ENCODE measurements at regions not wholly inside any gene's neighbourhood (a gene's known extent, or its start where the extent isn't known, plus 50 kb on each side); places are given as distances from the start of the nearest gene placed in this dataset.

GRCh38 chr5:144076521-144077083 lies 93.9 kb downstream of the YIPF5 start:
- ATAC-seq: no peak

GRCh38 chr5:144083185-144083584 lies 87.3 kb downstream of the YIPF5 start:
- ATAC-seq: no peak

DNA sequence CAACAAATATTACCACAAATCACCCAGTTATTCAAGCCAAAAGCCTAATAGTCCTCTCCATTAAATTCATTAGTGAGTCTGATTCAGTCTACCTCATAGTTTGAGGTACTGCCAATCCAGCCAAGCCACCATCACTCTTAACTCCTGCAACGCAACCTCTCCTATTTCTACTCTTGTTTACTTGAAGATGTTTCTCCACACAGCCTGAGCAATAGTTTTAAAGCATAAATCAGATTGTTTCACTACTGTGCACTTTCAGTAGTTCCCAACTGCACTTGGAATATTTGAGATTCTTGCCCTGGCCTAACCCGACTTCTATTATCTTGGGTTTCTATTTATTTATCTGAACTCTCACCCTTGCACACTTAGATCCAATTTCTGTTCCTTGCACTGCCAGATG lies 85.5 kb downstream of the YIPF5 start:
- ATAC-seq: no peak

DNA sequence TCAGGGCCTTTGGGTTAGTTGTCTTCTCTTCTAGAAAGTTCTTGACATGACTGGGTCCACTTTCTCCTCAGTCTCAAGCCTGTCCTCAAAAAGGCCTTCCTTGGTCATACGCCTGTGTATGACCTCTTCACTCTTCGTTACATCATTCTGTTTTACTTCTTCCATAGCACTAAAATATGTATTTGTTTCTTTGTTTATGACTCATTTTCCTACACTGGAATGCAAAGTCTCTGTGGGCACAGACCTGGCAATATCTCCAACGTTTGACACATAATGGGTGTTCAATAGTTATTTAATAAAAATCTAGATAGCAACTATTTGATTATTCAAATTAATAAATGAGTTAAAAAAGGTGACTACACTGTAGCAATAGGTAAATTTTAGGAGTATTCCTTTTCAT lies 85.1 kb downstream of the YIPF5 start:
- no peak for ATAC-seq

GRCh38 chr5:144086295-144086694 lies 84.2 kb downstream of the YIPF5 start:
- no peak for ATAC-seq

- ATAC-seq: no peak
These were observed 82.9 kb downstream of the YIPF5 start for GRCh38 chr5:144087576-144087975.

GRCh38 chr5:144088206-144089064 lies 82.0 kb downstream of the YIPF5 start:
- no peak for ATAC-seq

DNA sequence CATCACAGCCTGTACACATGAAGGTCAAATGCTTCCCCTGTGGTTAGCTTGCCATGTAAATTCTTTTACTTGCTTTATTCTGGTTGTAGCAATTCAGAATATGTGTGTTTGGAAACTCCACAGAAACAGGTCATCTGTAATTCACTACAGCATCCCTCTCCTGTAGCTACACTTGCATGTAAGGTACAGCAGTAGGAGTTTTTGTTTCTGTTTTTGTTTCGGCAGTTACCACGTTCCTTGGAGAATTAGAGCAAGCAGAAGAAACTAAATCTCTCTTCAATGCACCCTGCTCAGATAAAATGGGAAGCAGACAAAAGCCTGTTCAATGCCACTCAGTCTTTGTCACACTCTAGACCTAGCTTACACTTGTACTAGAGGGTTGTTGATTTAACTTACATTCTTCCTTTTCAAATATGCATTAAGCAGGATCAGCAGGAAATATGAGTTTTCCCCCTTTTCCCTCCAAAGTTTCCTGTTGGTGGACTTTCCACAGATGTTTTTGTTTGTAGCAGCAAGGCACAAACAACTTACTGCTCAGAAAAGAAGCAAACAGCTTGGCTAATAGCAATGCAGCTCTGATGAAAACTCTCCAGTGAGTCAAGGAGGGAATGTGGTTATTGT lies 80.9 kb downstream of the YIPF5 start:
- no peak for ATAC-seq

- no peak for ATAC-seq
These were observed 78.0 kb downstream of the YIPF5 start for GRCh38 chr5:144092508-144092907.

DNA sequence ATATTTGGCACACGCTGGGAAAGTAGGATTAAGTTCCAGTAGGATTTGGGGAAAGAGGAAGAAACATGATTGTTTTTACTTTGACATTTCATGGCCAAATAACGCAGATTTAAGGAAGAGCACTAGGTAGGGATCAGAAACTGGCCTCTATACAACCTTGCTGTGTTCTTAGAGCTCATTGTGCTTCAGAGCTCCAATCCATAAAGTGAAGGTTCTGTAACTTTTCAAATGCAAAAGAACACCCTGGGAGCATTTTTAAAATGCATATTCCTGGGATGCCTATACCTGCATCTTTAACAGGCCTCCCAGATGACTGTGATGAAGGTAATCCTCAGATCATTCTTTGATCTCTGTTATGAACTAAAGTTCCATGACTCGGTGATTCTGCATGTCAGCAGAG lies 77.1 kb downstream of the YIPF5 start:
- ATAC-seq: no peak

DNA sequence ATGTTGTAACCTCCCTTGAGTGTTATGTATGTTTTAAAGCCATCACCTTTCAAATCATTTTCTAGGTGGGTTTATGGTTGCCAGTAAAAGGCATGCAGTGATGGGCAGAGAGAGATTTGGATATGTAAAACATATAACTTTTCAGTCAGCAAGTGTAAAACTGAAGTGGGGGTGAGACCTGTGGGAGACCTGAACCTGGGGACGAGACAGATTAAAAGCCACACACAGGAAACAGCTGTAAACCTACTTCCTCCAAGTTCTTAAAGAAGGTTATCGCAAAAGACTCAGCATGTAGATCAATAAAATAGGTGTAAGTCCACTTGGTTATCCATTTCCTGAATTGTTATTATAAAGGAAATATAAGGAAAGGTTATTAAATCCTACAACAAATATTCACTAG lies 76.6 kb downstream of the YIPF5 start:
- ATAC-seq: no peak

DNA sequence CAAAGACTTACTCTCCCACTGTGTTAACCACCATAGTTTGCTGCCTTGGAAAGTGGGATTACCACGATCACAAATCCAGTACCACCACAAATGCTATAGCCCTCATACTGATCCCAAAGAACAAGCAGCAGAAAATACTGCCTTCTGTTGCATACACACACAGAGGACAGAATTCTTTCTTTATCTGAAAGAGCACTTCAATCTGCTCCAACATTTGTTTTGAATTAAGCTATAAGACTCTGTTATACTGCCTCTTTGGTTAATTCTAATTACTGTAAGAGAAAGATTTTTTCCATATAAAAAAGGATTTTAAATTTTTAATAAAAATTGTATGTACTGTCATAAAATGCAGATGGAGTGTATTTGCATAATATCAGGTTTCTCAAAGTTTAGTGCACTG lies 69.8 kb downstream of the YIPF5 start:
- no peak for ATAC-seq

GRCh38 chr5:144101616-144102015 lies 68.8 kb downstream of the YIPF5 start:
- ATAC-seq: no peak

GRCh38 chr5:144102361-144102760 lies 68.1 kb downstream of the YIPF5 start:
- ATAC-seq: no peak

DNA sequence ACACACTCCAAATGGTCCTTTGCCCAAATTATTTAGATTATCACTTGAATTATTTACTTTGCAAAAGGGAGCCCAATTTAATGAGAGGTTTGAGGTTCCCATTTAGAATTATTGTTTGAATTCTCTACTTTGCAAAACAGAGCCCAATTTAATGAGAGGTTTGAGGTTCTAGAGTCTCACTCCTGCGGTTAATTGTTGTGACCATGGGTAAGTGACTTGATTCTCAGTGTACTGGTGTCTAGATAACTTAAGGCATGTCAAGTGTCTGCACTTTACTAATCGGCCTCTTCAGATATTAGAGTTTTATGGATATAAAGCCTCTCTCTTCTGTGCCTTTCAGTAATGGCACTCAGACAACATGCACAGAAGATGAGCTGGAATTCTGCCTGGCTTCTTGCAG lies 67.5 kb downstream of the YIPF5 start:
- ATAC-seq: no peak

DNA sequence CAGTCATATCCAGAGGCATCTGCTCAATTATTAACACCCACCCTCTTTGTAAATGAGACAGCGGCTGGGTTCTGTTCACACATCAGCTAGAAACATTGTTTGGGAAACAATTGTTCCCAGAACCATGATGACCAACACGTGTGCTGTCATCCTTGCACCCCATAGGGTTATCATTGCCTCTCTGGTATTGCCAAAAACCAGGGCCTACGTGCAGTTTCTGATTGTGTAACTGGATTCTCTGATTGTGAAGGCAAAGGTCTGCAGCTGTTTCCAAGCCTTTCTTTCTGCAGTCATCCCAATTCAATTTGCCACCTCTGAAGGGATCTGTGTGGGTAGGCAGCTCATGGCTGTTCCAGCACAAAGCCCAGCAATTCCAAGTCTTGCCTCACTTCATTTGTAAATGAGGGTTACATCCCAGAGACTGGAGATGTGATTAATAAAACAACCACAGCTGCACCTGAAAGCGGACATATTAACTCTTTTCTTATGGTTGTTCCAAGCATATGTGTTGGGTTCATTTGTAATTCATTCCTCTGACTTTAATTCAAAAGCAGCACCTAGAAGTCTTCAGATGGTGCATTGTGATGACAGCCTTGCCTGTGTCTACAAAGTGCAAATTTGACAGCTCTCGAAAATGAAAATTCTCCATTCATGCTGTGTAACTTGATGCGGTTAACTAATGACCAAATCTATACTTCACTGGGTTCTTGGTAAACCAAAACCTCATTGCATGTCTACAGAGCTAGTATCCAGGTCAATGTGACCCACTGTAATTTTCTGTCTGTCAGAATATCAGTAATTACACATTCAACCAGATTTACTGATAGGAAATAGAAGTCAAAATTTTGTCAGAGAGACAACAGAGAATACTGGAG lies 66.6 kb downstream of the YIPF5 start:
- ATAC-seq: no peak

GRCh38 chr5:144105371-144105770 lies 65.1 kb downstream of the YIPF5 start:
- no peak for ATAC-seq

GRCh38 chr5:144108131-144108530 lies 62.3 kb downstream of the YIPF5 start:
- ATAC-seq: no peak
